ENCODE measurements at regions not wholly inside any gene's neighbourhood (a gene's known extent, or its start where the extent isn't known, plus 50 kb on each side); places are given as distances from the start of the nearest gene placed in this dataset.
"Not testable (repeated sequence)": the region's sequence is repeated elsewhere in the genome, so short reads cannot be mapped to it uniquely, and the experiment has no call there.

- no peak overlapping the region for H3K27ac ChIP-seq
- TF ChIP-seq CTCF (IDR thresholded peaks at IDR 0.05): no peak
- no peak for TF ChIP-seq ZFX (IDR thresholded peaks at IDR 0.05; ENCODE audit: borderline replicate concordance)
Measured at GRCh38 chr3:189419038-189419437, 212.2 kb upstream of the TP63 start.

GRCh38 chr3:189419683-189420082 lies 211.5 kb upstream of the TP63 start:
- H3K27ac ChIP-seq: no peak overlapping the region
- TF ChIP-seq ZFX (IDR thresholded peaks at IDR 0.05; ENCODE audit: borderline replicate concordance) (no peak), CTCF (IDR thresholded peaks at IDR 0.05) (no peak)

GRCh38 chr3:189424922-189425321 lies 206.3 kb upstream of the TP63 start:
- H3K27ac ChIP-seq: no peak overlapping the region
- TF ChIP-seq ZFX (IDR thresholded peaks at IDR 0.05; ENCODE audit: borderline replicate concordance): no peak
- no peak for TF ChIP-seq CTCF (IDR thresholded peaks at IDR 0.05)

GRCh38 chr3:189429019-189429418 lies 202.2 kb upstream of the TP63 start:
- TF ChIP-seq ZFX (IDR thresholded peaks at IDR 0.05; ENCODE audit: borderline replicate concordance) (no peak), CTCF (IDR thresholded peaks at IDR 0.05) (no peak)
- H3K27ac ChIP-seq: no peak overlapping the region

GRCh38 chr3:189430166-189430565 lies 201.0 kb upstream of the TP63 start:
- TF ChIP-seq CTCF (IDR thresholded peaks at IDR 0.05) (no peak), ZFX (IDR thresholded peaks at IDR 0.05; ENCODE audit: borderline replicate concordance) (no peak)
- no peak overlapping the region for H3K27ac ChIP-seq

GRCh38 chr3:189442257-189442656 lies 188.9 kb upstream of the TP63 start:
- H3K27ac ChIP-seq: not testable (repeated sequence)

GRCh38 chr3:189446959-189447560 lies 184.1 kb upstream of the TP63 start:
- no peak overlapping the region for H3K27ac ChIP-seq
- TF ChIP-seq CTCF (IDR thresholded peaks at IDR 0.05) (no peak), ZFX (IDR thresholded peaks at IDR 0.05; ENCODE audit: borderline replicate concordance) (no peak)

GRCh38 chr3:189449084-189449483 lies 182.1 kb upstream of the TP63 start:
- no peak overlapping the region for H3K27ac ChIP-seq
- TF ChIP-seq ZFX (IDR thresholded peaks at IDR 0.05; ENCODE audit: borderline replicate concordance) (no peak), CTCF (IDR thresholded peaks at IDR 0.05) (no peak)
